GM12878 (cell line): ENCODE measurements at regions not wholly inside any gene's neighbourhood (a gene's known extent, or its start where the extent isn't known, plus 50 kb on each side); places are given as distances from the start of the nearest gene placed in this dataset.

Experiments
- ATAC-seq: fragments of 200-7000 bp; cut with Tn5 transposase; 3 replicates; pipeline ENCODE4 v1.9.1; 2020; ENCODE audit warnings: mild to moderate bottlenecking, moderate library complexity
- BruUV-seq: library from RNA; stranded (reverse); fragments of 400-500 nt; replicated peaks from 2 replicates; lab custom pipeline; 2021; lab: Mats Ljungman, UMichigan
- CTCF ChIA-PET: fragments of 300-600 bp; sonication (Branson Sonifier 250); formaldehyde crosslinking; extraction: SDS; loops from one replicate; lab custom pipeline; 2021; ENCODE audit warnings: inconsistent platforms; lab: Yijun Ruan, JAX
- POLR2A ChIA-PET: fragments of 350-600 bp; formaldehyde crosslinking; extraction: SDS; loops from one replicate; lab custom pipeline; 2021; ENCODE audit warnings: inconsistent platforms; lab: Charles Lee
- RAD21 ChIA-PET: fragments of 300-600 bp; sonication (Branson Sonifier 250); formaldehyde crosslinking; loops from one replicate; lab custom pipeline; 2023; ENCODE audit warnings: antibody characterized with exemption; ENCODE audit not compliant: unreplicated experiment; lab: Charles Lee
- SMC1A ChIA-PET: fragments of 300-600 bp; sonication (Branson Sonifier 250); formaldehyde crosslinking; loops from one replicate; lab custom pipeline; 2023; ENCODE audit not compliant: unreplicated experiment, uncharacterized antibody; lab: Charles Lee
- DNase-seq: peaks from one replicate; pipeline ENCODE4 v3.0.0-alpha.2; 2011; ENCODE audit warnings: low read depth, low spot score
- FAIRE-seq: peaks from 3 replicates; lab custom pipeline; 2011; peaks lifted over from hg19 to GRCh38; lab: Jason Lieb, UNC
- H2AFZ ChIP-seq: 2 replicates; pipeline ENCODE4 v1.6.0; 2011; ENCODE audit warnings: low read depth, low read length, control low read depth; ENCODE audit not compliant: control insufficient read depth
- H3K27ac ChIP-seq: 2 replicates; pipeline ENCODE4 v1.5.1; 2011; ENCODE audit warnings: control low read depth; ENCODE audit not compliant: control insufficient read depth, insufficient read depth
- H3K27me3 ChIP-seq, 2 experiments: replicated peaks in 1 of 2; 2 replicates each; pipeline versions ENCODE4 v1.6.0 to v1.6.1; 2011; ENCODE audit warnings: low read length in 1 of 2; ENCODE audit not compliant: control insufficient read depth in 2 of 2, insufficient read depth in 2 of 2
- H3K36me3 ChIP-seq, 2 experiments: 2 replicates each; pipeline ENCODE4 v1.5.1; 2011; ENCODE audit warnings: low read length in 1 of 2; ENCODE audit not compliant: control insufficient read depth in 2 of 2, insufficient read depth in 2 of 2
- H3K4me1 ChIP-seq: 2 replicates; pipeline ENCODE4 v1.6.1; 2011; ENCODE audit warnings: mild to moderate bottlenecking, low read length, moderate library complexity, mixed read lengths; ENCODE audit not compliant: control insufficient read depth, insufficient read depth
- H3K4me2 ChIP-seq: 2 replicates; pipeline ENCODE4 v1.6.0; 2011; ENCODE audit warnings: control low read depth; ENCODE audit not compliant: control insufficient read depth, insufficient read depth
- H3K4me3 ChIP-seq: fragments of 200-600 bp; sonication (generic); 2 replicates; pipeline ENCODE4 v1.5.1; 2016
- H3K79me2 ChIP-seq: 2 replicates; pipeline ENCODE4 v1.6.0; 2011; ENCODE audit warnings: low read length; ENCODE audit not compliant: control insufficient read depth, insufficient read depth
- H3K9ac ChIP-seq: 2 replicates; pipeline ENCODE4 v1.8.0; 2011; ENCODE audit warnings: low read length, control low read depth, mixed read lengths; ENCODE audit not compliant: control insufficient read depth, insufficient read depth
- H3K9me3 ChIP-seq: replicated peaks from 3 replicates; pipeline ENCODE4 v1.5.1; 2011; ENCODE audit warnings: mild to moderate bottlenecking, low read length; ENCODE audit not compliant: control insufficient read depth, insufficient read depth
- H4K20me1 ChIP-seq: 2 replicates; pipeline ENCODE4 v1.6.0; 2011; ENCODE audit not compliant: control insufficient read depth, insufficient read depth
- CBX3 ChIP-seq: fragments of 200-600 bp; sonication (generic); IDR thresholded peaks from 2 replicates; pipeline ENCODE4 v1.6.1; 2016; ENCODE audit warnings: low read depth, borderline replicate concordance
- HDGF ChIP-seq: fragments of 450-650 bp; IDR thresholded peaks from 2 replicates; pipeline ENCODE4 v1.6.1; 2016; ENCODE audit warnings: antibody characterized with exemption
- IKZF1 ChIP-seq: fragments of 450-650 bp; conservative IDR thresholded peaks from 2 replicates; pipeline ENCODE4 v1.6.1; 2017; ENCODE audit warnings: antibody characterized with exemption, mild to moderate bottlenecking
- JUND ChIP-seq: IDR thresholded peaks from 2 replicates; pipeline ENCODE4 v1.6.1; 2012; ENCODE audit warnings: low read depth, mild to moderate bottlenecking, low read length, improper control_type of control experiment, moderate library complexity
- RB1 ChIP-seq: fragments of 450-650 bp; formaldehyde crosslinking; IDR thresholded peaks from 2 replicates; pipeline ENCODE4 v1.6.1; 2017; ENCODE audit warnings: mild to moderate bottlenecking, borderline replicate concordance
- SMAD1 ChIP-seq: fragments of 450-650 bp; IDR thresholded peaks from 2 replicates; pipeline ENCODE4 v1.6.1; 2018; ENCODE audit warnings: mild to moderate bottlenecking, low read depth; ENCODE audit not compliant: partially characterized antibody
- WGBS: methylation state at CpG from one replicate; pipeline ENCODE4 v1.1.6; 2016; ENCODE audit warnings: low lambda C conversion rate; ENCODE audit not compliant: insufficient replicate concordance, insufficient coverage; ENCODE audit errors: missing lambda C conversion rate; 5-methylcytosine and 5-hydroxymethylcytosine counted together
- in situ Hi-C: fragments of 300-500 bp; cut with MboI; formaldehyde crosslinking; loops from 9 replicates; pipeline ENCODE4 v1.14.3; 2018; ENCODE audit warnings: mixed read lengths
- intact Hi-C: fragments of 100-400 bp; cut with micrococcal nuclease; formaldehyde crosslinking; loops from one replicate; pipeline ENCODE4 v1.14.2; 2022; ENCODE audit not compliant: unreplicated experiment
- TF ChIP-seq, protein P1 (sequence below): fragments of 450-650 bp; conservative IDR thresholded peaks from 2 replicates; pipeline ENCODE4 v1.6.1; 2017; ENCODE audit warnings: mild to moderate bottlenecking, moderate library complexity
- TF ChIP-seq, protein P2 (sequence below): fragments of 450-650 bp; IDR thresholded peaks from 2 replicates; pipeline ENCODE4 v1.6.1; 2016; ENCODE audit warnings: mild to moderate bottlenecking, moderate library complexity, borderline replicate concordance
- TF ChIP-seq, protein P3 (sequence below): IDR thresholded peaks from 2 replicates; pipeline ENCODE4 v1.6.1; 2012; ENCODE audit warnings: mild to moderate bottlenecking, low read depth, low read length
- TF ChIP-seq, protein P4 (sequence below): fragments of 450-650 bp; IDR thresholded peaks from 2 replicates; pipeline ENCODE4 v1.6.1; 2017; ENCODE audit warnings: borderline replicate concordance

DNA sequence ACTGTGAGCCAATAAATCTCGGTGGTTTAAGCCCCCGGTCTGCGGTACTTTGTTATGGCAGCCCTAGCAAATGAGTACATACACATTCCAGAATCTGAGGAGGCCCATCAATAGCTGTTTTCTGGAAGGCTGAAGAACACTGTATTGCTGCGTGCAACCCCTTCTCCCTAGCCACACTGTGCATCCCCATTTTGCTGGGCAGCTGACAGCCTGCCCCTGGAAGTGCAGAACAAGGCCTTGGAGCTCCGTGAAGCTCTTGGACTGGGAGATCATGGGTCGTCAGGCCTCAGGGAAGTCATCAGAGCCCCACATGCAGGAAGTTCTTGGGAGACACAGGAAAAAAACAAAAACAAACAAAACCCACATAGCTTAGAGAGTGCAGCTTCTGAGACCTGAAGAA, 90.6 kb upstream of the ST6GAL2 start (continued):
- TF ChIP-seq IKZF1 (no peak), HDGF (no peak), RB1 (no peak), CBX3 (no peak)
- TF ChIP-seq, protein P1, sequence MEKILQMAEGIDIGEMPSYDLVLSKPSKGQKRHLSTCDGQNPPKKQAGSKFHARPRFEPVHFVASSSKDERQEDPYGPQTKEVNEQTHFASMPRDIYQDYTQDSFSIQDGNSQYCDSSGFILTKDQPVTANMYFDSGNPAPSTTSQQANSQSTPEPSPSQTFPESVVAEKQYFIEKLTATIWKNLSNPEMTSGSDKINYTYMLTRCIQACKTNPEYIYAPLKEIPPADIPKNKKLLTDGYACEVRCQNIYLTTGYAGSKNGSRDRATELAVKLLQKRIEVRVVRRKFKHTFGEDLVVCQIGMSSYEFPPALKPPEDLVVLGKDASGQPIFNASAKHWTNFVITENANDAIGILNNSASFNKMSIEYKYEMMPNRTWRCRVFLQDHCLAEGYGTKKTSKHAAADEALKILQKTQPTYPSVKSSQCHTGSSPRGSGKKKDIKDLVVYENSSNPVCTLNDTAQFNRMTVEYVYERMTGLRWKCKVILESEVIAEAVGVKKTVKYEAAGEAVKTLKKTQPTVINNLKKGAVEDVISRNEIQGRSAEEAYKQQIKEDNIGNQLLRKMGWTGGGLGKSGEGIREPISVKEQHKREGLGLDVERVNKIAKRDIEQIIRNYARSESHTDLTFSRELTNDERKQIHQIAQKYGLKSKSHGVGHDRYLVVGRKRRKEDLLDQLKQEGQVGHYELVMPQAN = no peak
- TF ChIP-seq, protein P2, sequence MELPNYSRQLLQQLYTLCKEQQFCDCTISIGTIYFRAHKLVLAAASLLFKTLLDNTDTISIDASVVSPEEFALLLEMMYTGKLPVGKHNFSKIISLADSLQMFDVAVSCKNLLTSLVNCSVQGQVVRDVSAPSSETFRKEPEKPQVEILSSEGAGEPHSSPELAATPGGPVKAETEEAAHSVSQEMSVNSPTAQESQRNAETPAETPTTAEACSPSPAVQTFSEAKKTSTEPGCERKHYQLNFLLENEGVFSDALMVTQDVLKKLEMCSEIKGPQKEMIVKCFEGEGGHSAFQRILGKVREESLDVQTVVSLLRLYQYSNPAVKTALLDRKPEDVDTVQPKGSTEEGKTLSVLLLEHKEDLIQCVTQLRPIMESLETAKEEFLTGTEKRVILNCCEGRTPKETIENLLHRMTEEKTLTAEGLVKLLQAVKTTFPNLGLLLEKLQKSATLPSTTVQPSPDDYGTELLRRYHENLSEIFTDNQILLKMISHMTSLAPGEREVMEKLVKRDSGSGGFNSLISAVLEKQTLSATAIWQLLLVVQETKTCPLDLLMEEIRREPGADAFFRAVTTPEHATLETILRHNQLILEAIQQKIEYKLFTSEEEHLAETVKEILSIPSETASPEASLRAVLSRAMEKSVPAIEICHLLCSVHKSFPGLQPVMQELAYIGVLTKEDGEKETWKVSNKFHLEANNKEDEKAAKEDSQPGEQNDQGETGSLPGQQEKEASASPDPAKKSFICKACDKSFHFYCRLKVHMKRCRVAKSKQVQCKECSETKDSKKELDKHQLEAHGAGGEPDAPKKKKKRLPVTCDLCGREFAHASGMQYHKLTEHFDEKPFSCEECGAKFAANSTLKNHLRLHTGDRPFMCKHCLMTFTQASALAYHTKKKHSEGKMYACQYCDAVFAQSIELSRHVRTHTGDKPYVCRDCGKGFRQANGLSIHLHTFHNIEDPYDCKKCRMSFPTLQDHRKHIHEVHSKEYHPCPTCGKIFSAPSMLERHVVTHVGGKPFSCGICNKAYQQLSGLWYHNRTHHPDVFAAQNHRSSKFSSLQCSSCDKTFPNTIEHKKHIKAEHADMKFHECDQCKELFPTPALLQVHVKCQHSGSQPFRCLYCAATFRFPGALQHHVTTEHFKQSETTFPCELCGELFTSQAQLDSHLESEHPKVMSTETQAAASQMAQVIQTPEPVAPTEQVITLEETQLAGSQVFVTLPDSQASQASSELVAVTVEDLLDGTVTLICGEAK = no peak

DNA sequence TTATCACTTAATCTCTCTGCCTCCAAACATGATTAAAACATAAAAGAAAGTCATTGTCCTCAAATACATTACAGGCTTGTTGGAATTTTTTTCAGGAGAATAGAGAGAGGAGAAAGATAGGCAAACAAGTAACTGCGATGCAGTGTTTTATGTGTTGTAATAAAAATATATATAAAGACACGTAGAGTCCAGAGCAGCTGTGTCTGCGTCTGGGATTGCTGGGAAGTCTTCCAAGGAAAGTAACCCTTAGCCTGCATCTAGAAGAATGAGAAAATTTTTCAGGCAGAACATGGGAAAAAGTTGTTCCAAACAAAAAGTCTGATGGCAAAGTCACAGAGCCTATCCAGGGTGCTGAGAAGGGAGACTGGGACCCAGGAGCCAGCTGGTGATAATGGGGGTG, 91.8 kb upstream of the ST6GAL2 start:
- 10% methylated on average over 3 of the region's 3 CpGs for WGBS
- CTCF ChIA-PET = no interaction called here
- SMC1A ChIA-PET = no interaction called here
- ATAC-seq (no peak), FAIRE-seq (no peak), DNase-seq (no peak)
- BruUV-seq = no TSS peak
- POLR2A ChIA-PET = no interaction called here
- in situ Hi-C loops (no loop called here), intact Hi-C loops (no loop called here)
- no peak overlapping the region for H3K27ac ChIP-seq
- no peak for TF ChIP-seq JUND
- TF ChIP-seq, protein P3, sequence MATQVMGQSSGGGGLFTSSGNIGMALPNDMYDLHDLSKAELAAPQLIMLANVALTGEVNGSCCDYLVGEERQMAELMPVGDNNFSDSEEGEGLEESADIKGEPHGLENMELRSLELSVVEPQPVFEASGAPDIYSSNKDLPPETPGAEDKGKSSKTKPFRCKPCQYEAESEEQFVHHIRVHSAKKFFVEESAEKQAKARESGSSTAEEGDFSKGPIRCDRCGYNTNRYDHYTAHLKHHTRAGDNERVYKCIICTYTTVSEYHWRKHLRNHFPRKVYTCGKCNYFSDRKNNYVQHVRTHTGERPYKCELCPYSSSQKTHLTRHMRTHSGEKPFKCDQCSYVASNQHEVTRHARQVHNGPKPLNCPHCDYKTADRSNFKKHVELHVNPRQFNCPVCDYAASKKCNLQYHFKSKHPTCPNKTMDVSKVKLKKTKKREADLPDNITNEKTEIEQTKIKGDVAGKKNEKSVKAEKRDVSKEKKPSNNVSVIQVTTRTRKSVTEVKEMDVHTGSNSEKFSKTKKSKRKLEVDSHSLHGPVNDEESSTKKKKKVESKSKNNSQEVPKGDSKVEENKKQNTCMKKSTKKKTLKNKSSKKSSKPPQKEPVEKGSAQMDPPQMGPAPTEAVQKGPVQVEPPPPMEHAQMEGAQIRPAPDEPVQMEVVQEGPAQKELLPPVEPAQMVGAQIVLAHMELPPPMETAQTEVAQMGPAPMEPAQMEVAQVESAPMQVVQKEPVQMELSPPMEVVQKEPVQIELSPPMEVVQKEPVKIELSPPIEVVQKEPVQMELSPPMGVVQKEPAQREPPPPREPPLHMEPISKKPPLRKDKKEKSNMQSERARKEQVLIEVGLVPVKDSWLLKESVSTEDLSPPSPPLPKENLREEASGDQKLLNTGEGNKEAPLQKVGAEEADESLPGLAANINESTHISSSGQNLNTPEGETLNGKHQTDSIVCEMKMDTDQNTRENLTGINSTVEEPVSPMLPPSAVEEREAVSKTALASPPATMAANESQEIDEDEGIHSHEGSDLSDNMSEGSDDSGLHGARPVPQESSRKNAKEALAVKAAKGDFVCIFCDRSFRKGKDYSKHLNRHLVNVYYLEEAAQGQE = no peak
- TF ChIP-seq, protein P4, sequence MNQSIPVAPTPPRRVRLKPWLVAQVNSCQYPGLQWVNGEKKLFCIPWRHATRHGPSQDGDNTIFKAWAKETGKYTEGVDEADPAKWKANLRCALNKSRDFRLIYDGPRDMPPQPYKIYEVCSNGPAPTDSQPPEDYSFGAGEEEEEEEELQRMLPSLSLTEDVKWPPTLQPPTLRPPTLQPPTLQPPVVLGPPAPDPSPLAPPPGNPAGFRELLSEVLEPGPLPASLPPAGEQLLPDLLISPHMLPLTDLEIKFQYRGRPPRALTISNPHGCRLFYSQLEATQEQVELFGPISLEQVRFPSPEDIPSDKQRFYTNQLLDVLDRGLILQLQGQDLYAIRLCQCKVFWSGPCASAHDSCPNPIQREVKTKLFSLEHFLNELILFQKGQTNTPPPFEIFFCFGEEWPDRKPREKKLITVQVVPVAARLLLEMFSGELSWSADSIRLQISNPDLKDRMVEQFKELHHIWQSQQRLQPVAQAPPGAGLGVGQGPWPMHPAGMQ = no peak
- no peak for TF ChIP-seq SMAD1
- H3K9me3 ChIP-seq = no peaks in the 10 kb centered on the region
- no peaks in the 10 kb centered on the region for H4K20me1 ChIP-seq
- H3K4me1 ChIP-seq = no peaks in the 10 kb centered on the region
- RAD21 ChIA-PET = no interaction called here
- H3K4me2 ChIP-seq = no peak overlapping the region
- H3K4me3 ChIP-seq = no peak overlapping the region
- H3K27me3 ChIP-seq = no peaks in the 10 kb centered on the region
- H3K9ac ChIP-seq = no peak overlapping the region
- H2AFZ ChIP-seq = no peak overlapping the region
- no peaks in the 10 kb centered on the region for H3K36me3 ChIP-seq
- H3K79me2 ChIP-seq = no peaks in the 10 kb centered on the region
